LoVo (cell line): ENCODE measurements at regions not wholly inside any gene's neighbourhood (a gene's known extent, or its start where the extent isn't known, plus 50 kb on each side); places are given as distances from the start of the nearest gene placed in this dataset.

Experiments
- DNase-seq: peaks from one replicate; pipeline ENCODE4 v3.0.0-alpha.2; 2016; ENCODE audit warnings: low spot score

DNA sequence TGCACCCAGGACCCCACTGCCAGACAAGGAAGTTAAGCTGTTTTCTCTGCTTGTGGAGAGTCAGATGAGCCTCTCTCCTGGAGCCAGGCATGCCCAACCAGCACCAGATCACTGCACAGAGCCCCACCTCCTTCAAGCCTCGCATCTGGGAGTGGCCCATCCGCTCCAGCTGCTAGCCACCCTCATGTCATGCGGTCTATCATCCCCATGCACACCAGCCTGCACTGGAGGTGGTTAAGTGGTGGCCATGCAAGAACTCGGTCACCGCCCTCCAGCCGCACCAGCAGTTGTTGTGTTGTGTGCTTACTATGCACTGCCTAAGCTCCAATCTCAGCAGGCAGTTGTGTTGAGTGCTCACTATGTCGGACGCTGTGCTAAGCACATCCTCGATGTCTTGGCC is 177.9 kb upstream of the SLC14A2 start:
- DNase-seq = no peak

DNA sequence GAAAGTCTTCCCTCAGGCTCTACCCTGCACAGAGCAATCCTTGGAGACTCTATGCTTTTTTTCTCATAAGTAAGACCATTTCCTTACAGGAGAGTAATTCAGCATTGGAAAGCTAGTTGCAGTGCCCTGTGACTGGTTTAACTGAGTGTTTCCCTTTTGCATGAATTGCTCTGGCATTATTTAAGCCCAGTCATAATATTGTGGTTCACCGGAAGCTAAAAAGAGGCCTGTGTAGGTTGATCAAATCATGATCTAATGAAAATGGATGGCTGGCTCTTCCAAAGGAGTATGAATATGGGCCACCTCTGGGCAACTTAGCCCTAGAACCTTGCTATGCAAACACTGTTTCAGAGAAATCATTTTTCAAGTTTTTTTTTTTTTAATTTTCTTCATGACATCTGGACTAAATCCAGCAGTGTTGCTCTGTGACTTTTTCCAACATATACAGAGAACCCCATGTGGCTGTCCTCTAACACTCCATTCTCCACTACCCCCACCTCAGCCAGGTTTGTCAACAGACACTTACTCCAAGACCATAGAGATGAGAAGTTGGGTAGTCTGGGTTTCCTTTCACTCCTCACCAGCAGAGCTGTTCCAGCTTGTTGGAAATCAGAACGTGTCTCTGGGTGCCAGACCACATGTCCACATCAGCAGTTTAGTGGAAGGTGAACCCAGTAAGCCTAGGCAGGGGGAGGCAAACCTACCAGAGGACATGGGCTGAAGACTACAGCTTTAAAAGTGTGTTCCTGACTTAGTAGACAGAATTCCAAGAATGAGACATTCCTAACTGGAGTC is 175.2 kb upstream of the SLC14A2 start:
- DNase-seq = no peak

DNA sequence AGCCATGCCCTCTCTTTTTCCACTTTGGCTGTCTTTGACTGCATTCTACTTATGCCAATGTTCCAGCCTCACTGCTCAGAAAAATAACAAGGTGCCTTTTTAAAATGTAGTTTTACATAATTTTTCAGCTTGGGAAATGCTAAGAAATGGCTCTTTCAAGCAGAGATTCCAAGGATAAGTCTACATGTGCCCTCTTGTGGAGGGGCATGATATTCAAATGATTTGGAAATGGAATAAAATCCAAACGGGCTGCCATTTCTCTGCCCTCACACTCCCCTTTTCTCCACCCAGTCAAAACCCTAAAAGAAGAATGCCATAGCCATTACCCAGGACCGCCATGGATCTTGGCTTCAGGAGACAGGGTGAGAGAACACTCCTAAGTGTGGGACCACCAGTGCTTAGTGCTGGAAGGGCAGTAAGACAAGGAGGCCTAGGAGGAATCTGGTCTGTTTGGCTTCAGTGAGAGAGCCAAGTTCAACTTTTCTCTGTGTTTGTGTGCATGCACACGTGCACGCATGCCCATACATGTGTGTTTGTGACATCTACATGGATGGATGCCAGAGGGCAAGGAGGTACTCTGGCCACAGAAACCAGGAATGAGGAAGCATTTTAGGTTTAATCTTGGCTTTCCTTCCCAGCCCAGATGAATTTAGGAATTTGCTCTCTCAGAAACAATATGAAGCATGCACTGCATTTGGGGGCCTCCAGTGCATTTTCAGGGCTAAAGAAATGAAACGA is 174.0 kb upstream of the SLC14A2 start:
- no peak for DNase-seq

DNA sequence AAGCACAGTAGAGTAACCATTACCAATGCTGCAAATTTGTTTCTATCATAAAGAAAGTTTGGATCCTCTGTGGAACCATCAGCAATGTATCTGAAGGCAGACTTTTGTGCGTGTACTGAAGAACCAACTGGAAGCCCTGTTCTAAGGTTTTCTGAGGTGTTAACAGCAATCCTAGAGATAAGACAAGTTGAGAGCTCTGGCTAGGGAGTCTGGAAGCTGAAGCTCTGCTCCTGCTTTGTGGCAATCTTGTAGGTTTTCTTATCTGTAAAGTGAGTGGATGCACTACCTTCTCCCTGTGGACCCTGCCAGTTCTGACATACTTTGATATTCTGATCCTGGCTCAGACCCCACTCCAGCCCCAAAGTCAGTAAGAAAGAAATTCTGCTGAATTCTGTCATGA is 171.2 kb upstream of the SLC14A2 start:
- DNase-seq = no peak

DNA sequence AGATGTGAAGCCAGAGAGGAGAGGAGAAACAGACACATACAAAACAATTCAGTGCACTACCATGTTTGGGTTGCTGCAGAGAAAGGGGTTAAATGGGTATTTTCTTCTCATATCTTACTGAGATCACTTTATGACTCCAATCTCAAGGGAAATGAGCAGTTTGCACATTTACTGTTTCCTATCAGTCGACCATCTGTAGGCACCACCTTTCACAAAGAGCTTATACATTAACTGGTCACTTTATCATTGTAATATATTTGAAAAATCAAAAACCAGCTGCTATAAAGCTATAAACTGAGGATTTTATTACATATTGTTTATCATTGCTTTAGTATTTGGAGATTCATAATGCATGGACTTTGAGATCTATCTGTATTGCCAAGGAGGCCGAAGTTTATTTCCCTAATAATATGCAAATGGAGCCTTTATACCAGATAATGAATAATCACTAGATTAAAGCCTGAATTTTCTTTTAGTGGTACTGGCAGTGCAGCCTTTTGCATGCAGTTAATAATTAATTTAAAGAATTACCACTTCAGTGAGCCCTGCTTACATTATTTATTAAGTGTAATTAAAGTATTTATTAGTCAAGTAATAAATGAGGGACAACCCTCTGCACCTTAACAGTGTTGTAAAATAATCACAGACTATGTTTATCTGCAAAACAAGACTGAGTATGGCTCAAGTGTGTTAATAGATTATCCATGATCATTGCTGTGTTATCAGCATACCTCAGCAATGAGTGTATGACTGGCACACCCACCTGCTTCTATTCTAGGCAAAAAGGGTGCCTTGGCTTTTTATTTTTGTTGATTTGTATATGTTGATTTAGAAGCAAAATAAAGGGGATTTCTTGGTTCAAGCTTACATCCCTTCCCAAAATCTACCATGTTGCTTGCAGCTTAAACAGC is 167.7 kb upstream of the SLC14A2 start:
- DNase-seq = no peak

DNA sequence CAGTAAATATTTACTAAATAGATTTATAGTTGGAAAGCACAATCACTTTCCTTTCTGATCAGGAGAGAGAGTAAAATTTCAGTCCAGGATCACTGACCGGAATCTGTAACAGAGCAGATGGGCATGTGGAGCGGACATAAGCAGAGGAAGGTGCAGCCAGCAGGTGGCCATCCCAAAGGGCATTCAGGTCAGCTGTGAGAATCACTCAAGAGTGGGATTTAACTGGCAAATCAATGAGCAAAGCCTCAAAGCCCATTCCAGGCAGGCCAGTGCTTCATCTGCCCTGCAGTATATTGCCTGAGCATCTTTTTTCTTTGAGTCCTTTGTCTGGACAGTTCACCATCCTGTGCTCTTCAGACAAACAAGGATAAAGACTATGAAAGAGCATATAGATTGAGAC is 166.4 kb upstream of the SLC14A2 start:
- no peak for DNase-seq

DNA sequence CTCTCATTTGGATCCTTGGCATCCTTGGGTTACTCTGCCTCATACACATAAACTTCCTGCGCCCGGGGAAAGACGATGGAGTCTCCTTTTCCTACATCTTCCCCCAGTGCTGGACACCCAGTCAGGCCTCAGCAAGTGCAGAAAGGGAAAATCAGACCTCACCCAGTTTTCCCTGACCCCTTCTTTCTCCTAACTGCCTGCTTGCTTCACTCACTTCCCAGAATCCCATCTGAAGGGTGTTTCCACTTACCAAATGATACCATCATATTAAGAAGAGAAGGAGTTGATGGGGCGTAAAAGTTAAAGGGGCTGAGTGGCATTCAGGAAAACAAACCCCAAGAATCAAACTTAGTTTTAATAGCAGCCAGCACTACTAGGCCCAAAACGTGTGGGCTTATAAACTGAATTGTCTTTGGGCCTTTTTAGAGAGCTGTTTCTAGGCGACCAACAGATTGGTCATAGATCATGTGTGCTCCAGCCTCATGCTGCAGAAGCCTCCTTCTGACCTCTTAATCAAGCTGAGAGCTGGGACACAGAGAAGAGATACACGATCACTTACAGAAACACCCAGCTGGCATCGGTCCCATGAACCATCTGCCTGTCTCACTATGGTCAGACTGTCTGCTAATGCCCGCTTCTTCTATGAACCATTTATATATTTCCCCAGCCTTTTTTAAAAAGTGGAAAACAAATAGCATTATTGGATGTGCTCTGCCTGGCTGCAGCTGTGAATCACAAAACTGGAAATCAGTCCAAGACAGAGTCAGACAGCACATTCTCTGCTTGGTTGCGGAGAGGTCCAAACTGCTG is 165.7 kb upstream of the SLC14A2 start:
- no peak for DNase-seq

DNA sequence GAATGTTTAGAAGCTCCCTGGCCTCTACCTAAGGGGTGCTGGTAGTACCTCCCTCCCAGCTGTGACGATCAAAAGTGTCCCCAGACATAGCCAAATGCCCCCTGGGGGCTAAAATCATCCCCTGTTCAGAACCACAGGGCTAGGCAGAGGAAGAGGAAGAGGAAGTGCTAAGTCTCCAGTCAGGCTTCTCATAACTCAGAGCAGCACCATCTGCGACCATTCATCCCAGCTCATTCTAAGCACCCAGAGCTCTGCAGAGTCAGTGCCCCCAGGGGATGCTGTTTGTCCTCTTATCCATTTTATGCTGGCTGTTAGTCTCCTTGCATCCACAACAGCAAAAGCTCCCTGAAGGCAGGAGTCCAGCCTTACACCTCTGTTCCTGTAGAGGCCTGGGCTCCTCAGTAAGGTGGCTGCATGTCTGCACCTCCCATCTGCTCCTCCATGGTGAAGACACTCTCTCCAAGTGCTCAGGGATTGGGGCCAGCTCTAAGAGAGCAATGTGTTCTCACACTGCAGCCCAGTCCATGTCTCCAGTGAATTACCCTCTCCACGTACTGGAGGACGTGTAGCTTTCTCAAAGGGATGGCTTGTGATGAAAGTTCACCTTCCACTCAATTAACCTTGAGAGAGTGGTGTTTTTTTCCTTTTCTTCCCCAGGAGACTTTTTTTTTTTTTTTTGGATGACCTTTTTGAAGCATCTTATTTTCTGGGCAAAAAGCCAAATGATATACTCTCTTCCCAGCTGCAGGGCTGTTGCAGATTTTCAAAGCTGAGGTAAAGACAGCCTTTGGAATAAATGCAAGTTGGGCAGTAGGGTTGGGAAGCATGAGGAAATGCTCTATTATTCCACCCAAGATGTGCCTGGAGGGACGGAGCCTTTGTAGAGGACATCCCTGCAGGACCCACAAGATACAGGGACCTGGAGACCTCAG is 158.9 kb upstream of the SLC14A2 start:
- no peak for DNase-seq

DNA sequence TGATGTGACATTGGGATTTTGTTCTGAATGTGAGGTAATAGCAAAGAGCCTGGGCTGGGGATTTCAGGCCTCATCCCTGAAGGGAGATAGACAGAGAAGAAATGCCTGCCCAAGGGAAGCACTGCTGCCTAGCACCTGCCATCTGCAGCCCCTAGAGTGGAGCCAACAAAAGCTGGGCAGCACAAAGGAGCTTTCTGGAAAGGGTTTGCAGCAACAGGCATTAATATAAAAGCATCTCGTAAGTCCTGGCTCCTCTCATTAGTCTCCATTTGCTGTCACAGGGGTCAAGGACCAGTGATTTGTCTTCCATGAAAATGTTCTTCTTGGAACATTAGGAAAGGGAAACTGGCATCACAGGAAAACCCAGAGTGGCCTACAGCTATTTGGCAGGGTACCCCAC is 157.2 kb upstream of the SLC14A2 start:
- DNase-seq = no peak

DNA sequence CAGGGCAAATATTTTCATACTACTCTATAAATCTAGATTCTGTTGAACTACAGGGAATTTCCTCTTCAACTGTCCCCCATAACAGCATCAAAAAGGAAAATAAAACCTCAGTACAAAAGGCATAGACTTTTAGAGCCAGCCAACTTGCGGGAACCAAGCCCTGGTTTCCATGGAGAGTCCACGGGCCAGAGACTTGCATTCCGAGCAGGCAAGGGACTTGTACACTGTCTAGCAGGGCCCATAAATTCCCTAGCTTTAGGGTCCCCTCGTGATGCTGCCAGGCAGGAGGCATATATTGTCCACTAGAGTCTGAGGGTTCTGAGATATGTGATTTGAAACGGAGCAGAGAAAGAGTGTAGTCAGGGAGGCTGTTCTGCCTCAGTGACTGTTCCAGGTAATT is 153.1 kb upstream of the SLC14A2 start:
- no peak for DNase-seq

DNA sequence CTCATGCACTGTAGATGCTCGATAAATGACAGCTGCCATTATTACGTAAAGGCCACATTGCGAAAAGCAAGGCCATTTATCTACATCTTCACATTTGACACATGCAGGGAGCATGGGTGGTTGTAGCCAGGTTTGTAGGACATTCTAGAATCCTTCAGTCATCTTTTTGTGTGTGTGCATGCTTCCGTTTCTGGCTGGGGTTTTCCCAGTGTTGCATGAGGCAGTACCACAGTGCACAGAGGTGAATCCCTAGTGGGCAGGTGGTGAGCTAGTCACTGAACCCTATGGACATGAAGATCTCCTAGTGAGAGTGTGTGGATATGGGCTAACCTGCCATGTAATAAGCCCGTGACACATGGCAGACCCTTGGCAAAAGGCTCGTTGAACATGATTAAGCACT is 151.8 kb upstream of the SLC14A2 start:
- DNase-seq = no peak

DNA sequence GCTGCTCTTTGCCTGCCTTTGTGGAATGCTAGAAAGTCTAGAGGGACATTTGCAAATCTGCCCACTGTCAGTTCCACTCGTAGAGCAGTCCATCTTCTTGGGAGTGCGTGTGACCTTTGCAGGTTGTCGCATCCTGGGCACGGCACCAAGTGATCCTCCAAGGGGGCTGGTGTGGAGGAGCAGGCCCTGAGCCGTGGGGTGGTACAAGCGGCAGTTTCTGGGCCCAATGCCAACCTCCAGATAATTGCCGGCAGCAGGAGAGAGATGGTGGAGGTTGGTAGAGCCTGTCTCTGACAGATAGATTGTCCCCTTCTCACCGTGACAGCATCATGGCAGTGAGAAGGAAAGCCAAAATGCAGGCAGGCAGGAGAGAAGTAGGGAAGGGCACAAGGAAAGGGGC is 150.7 kb upstream of the SLC14A2 start:
- DNase-seq = no peak

DNA sequence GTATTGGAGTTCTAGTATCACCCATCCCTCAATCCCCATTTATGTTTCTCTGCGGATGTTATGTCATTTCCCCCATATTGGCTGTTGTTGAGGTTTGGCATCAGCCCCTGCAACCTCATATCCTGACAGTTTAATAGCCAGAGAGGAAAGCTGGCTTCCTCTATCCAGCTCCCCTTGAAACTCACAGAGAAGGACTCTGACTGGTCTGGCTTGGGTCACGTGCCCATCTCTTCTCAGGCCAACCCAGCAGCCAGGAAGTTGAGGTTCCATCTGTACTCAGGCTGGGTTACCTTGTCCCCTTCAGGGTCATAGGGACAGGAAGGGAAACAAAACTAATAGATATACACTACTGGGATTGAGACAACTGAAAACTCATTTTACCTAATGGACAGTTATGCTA is 148.0 kb upstream of the SLC14A2 start:
- DNase-seq = no peak

DNA sequence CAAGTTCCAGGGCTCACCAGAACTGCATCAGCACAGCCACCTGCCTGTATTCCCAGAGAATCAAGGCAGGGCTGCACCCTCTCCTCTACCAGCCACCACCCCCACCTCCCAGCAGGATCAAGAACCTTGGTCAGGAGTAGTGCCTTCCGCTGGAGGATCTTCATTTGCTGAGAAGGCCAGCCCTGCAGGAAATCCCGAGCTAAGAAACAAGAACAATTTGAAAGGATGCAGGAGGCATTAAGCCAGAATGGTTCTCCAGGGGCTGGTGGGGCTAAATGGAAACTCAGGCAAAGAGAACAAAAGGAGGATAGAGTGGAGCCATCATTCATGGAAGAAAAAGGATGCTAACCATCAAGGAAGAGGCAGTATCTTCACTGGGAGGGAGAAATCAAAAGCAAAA is 147.3 kb upstream of the SLC14A2 start:
- DNase-seq = no peak

DNA sequence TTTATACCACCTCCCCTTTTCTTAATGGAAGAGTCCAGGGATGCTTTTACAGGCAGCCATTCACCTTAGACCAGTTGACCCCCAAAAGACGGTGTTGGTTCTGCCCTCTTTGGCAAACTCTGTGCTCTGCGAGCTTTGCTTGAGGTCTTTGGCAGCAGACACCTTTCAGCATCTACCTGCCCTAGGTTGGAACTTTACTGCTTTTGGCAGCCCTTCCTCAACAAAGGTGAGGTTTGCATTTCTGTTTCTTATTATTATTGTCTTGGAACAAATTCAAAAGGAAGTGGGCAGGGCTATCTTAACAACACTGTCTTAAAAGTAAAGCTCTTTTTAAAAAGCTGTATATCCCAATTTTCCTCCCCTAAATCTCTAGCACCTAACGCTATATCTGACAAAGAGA is 136.4 kb upstream of the SLC14A2 start:
- no peak for DNase-seq

DNA sequence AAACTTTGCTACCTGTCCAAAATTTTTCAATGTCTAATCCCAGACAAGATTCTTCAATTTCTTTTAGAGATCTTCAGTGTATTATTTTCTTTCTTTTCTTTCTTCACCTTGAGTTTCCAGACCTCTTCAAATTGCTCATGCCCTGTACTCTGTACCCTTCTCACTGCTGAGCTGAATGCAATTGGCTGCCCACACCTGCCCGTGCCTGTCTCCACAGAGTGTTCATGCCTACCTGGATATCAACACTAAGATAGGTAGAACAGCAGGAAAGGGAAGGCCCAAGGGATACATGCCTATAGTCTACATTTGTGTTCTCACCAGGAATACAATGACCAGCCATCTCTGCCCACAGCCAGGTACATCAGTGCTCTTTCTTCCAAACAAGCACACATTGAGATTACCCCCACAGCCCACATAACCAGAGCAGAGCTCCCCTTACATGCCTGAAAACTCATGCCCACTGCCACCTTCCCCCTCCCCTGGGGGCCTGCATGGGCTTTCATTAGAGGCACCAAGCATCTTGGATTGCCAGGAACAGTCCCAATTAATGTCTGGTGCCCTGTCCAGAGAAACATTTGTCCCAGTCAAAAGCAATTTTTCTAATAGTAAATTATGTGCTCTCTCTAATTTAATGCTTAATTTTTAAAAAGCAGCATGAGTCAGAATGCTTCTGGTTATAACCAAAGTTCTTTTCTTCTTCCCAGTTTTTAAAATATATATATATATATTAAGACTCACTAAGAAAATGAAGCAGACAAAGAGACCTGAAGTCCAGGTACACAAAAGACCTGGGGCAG is 134.9 kb upstream of the SLC14A2 start:
- no peak for DNase-seq

DNA sequence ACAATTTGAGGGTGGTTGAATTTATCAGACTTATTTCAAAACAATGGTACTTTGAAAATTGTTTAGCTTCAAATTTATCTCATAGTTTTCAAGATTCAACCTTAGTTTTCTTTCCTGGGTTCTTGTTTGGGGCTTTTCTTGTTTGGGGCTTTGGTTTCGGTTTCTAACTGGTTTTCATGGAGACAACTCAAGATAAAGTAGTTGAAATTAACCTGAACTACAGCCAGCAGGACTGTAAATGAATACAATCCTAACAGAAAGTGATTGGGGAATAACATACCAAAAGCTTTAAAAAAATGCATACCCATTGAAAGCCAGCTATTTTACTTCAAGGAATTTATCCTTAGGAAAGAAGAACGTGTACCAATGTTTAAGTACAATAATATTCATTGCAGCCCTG is 133.5 kb upstream of the SLC14A2 start:
- DNase-seq = no peak

DNA sequence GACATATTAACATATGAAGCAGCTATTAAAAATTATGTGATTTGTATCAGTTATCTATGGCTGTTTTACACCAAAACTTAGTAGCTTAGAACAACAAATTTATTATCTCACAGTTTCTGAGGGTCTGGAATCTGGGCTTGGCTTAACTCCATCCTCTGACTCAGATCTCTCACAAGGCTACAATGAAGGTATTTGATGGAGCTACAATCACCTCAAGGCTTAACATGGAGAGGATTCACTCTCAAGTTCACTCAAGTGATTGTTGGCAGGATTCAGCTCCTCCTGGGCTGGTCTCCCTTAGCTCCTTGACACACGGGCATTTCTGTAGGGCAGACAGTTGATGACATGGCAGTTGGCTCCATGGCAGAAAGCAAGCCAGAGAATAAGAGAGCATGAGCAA is 133.0 kb upstream of the SLC14A2 start:
- no peak for DNase-seq

DNA sequence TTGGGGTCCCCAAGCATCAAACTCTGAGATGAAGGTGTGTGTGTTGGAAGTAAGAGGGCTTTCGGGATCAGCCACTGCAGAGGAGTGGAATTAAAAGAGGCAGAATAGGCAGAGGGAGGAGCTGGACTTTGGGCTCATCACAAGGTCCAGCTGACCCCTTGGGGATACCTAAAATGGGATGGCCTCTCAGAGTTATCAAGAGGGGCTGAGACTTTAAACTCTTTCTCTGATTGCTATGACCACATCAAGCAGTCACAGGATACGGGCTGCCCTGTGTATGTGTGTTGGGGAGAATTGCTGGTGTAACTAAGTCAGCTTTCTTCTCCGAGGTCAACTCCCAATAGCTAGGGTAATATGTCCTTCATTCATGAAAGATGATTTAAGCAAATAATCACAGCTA is 127.7 kb upstream of the SLC14A2 start:
- DNase-seq = no peak

DNA sequence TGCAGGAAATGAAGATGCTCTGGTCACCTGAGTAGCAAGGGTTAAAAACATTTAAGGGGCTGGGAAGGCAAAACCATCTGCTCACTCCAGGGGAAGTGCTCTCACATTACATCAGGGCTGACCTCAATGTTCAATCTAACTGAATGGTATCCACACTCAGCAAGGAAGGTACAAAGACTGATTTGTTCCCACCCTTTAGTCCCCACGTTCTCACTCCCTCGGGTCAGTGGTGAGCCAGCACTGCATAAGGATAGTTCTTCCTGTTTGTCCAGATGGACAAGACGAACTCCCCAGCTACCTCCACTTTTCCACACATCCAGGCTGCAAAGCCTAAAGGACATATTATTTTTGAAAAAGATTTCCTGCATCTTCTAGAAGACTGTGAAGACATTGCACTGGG is 126.6 kb upstream of the SLC14A2 start:
- no peak for DNase-seq
